Duodenal mucosa (tissue), 2 donors: ENCODE measurements at regions not wholly inside any gene's neighbourhood (a gene's known extent, or its start where the extent isn't known, plus 50 kb on each side); places are given as distances from the start of the nearest gene placed in this dataset.

Source experiments
- H3K27ac ChIP-seq: one replicate; pipeline ENCODE4 v1.7.0; 2013; ENCODE audit warnings: low read depth, low read length
- H3K27me3 ChIP-seq, 2 donors: one replicate each; pipeline ENCODE4 v1.7.0; 2013; ENCODE audit warnings: low read length in 2 of 2, control low read depth in 1 of 2; ENCODE audit not compliant: insufficient read depth in 2 of 2, control insufficient read depth in 1 of 2
- H3K36me3 ChIP-seq, 2 donors: one replicate each; pipeline ENCODE4 v1.7.0; 2013; ENCODE audit warnings: low read length in 2 of 2, control low read depth in 1 of 2; ENCODE audit not compliant: insufficient read depth in 2 of 2, control insufficient read depth in 1 of 2
- H3K4me1 ChIP-seq, 2 donors: one replicate each; pipeline ENCODE4 v1.7.0; 2013; ENCODE audit warnings: low read length in 2 of 2, control low read depth in 1 of 2; ENCODE audit not compliant: insufficient read depth in 2 of 2, control insufficient read depth in 1 of 2
- H3K4me3 ChIP-seq, 2 donors: one replicate each; pipeline ENCODE4 v1.7.0; 2013; ENCODE audit warnings: low read length in 2 of 2, low read depth in 1 of 2
- H3K9ac ChIP-seq, 2 donors: one replicate each; pipeline ENCODE4 v1.7.0; 2013; ENCODE audit warnings: low read length in 2 of 2, low read depth in 1 of 2
- H3K9me3 ChIP-seq, 2 donors: one replicate each; pipeline ENCODE4 v1.7.0; 2013; ENCODE audit warnings: low read length in 2 of 2, control low read depth in 1 of 2; ENCODE audit not compliant: control insufficient read depth in 1 of 2

DNA sequence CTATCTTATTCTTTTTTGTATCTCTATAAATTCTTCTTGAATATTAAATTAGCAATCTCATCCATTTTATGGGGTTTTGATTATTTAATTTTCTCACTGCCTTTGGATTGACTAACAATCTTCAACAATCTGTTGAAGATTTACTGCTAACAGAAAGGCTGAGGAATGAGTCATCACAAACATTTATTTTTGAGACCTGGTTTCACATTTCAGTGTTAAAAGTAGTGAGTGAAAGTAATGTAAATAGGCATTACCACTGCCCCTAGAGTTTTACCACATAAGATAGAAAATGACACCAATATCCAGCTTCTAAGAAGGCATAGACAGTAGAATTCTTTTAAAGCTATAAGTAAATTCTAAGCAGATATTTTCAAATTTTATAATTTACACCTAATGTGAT, 472.8 kb downstream of the OLFM4 start:
- no peak overlapping the region for H3K27ac ChIP-seq
- H3K9me3 ChIP-seq = no peaks in the 10 kb centered on the region
- H3K4me3 ChIP-seq = no peak overlapping the region
- H3K9ac ChIP-seq = no peak overlapping the region
- no peaks in the 10 kb centered on the region for H3K36me3 ChIP-seq
- no peaks in the 10 kb centered on the region for H3K27me3 ChIP-seq
- no peaks in the 10 kb centered on the region for H3K4me1 ChIP-seq

DNA sequence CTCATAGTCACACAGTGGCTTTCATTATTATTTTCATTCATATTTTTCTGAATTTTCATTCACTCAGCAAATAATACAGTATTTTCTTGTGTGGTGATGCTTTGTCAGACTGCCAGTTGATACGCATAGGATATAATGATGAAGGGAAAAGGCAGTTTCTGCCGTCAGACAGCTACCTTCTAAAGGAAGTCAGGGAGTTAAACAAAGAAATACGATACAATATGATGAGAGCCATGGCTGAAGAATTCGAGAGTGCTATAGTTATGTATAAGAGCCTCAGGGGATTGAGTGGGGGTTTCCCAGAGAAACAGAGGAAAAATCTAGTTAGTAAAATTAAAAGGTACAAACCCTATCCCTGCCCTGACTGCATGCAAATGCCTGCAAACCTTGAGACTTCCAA, 479.1 kb downstream of the OLFM4 start:
- Histone ChIP-seq H3K9me3 (no peaks in the 10 kb centered on the region), H3K4me1 (no peaks in the 10 kb centered on the region), H3K27me3 (no peaks in the 10 kb centered on the region), H3K9ac (no peak overlapping the region), H3K27ac (no peak overlapping the region), H3K4me3 (no peak overlapping the region), H3K36me3 (no peaks in the 10 kb centered on the region)

DNA sequence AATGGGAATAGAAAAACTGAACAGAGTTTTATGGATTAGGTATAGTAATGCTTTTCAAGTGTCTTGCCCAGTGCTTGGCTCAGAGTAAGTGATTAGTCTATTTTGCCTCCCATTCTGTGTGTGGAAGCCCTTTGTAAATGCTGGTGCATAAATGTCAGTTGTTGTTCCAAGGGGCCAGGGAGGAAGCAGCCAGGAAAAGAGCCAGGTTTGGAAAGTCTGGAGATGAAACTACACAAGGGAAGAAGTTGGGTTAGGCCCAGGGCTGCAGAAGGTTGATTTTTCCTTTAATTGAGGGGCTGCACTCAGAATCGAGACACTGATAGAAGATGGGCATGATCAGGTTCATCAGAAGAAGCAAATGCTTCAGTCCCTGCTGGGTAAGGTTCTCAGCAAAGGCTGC, 484.0 kb downstream of the OLFM4 start:
- Histone ChIP-seq H3K27ac (no peak overlapping the region), H3K9ac (no peak overlapping the region), H3K4me3 (no peak overlapping the region), H3K9me3 (no peaks in the 10 kb centered on the region), H3K4me1 (no peaks in the 10 kb centered on the region), H3K36me3 (no peaks in the 10 kb centered on the region), H3K27me3 (no peaks in the 10 kb centered on the region)

DNA sequence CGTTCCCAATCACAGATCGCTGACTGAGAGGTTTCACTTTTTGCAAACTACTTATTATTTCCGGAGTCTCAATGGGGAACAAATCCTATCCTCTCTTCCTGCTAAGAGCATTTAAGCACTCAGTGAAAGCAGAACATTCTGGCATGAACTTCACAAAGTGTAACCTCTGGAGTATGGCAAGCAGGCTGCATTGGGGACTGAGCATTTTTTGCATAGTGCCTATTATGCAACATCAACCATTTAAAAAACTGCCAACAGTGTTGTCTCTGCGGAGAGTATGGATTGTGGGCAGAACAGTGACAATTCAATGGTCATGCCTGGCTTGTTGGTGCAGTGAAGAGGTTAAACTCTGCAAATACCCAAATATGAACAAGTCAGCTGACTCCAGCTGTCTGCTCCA, 484.6 kb downstream of the OLFM4 start:
- Histone ChIP-seq H3K4me1 (no peaks in the 10 kb centered on the region), H3K9me3 (no peaks in the 10 kb centered on the region), H3K36me3 (no peaks in the 10 kb centered on the region), H3K27me3 (no peaks in the 10 kb centered on the region), H3K27ac (no peak overlapping the region), H3K9ac (no peak overlapping the region), H3K4me3 (peak overlapping the region in 1 of 2 donors; percentile 17)

DNA sequence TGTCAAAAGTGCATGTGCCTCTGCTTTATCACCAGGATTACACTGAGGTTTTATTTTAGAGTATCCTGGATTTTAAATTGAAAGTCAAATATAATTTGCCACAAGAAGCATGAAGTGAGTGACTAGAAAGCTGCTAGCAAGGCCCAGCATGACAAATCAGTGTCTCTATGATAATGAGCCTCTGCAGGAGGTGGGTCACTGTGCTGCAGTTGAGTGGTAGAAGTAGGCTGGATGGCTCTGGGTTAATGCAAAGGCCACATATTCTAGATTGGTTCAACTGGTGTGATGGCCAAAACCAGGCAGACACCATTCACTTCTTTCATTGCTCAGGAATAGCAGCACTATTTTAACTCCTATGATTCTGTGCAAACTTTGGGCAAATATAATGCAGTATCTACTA, 491.5 kb downstream of the OLFM4 start:
- no peaks in the 10 kb centered on the region for H3K4me1 ChIP-seq
- no peaks in the 10 kb centered on the region for H3K27me3 ChIP-seq
- H3K9me3 ChIP-seq = no peaks in the 10 kb centered on the region
- H3K4me3 ChIP-seq = no peak overlapping the region
- H3K36me3 ChIP-seq = no peaks in the 10 kb centered on the region
- H3K27ac ChIP-seq = no peak overlapping the region
- no peak overlapping the region for H3K9ac ChIP-seq

DNA sequence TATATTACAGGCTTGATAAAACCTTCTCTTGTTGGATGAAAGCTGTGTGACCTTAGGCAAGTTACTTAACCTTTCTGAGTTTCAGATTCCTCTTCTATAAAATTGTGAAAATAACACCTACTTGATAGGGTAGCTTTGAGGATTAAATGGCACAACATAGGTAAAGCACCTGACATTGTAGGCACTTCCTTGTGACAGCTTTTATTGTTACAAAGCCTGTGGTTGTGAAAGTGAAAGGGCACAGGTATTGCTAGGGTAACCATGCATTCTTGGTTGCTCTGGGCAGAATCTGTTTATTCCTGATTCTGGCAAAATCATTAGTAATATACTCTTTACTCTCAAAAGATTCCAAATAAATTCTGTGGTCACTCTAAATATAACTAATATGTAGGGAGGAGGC, 493.4 kb downstream of the OLFM4 start:
- Histone ChIP-seq H3K27ac (no peak overlapping the region), H3K9ac (no peak overlapping the region), H3K36me3 (no peaks in the 10 kb centered on the region), H3K4me3 (no peak overlapping the region), H3K27me3 (no peaks in the 10 kb centered on the region), H3K4me1 (no peaks in the 10 kb centered on the region), H3K9me3 (no peaks in the 10 kb centered on the region)

GRCh38 chr13:53537586-53537985, 509.0 kb downstream of the OLFM4 start:
- Histone ChIP-seq H3K4me1 (no peaks in the 10 kb centered on the region), H3K9me3 (no peaks in the 10 kb centered on the region), H3K27ac (no peak overlapping the region), H3K9ac (no peak overlapping the region), H3K27me3 (no peaks in the 10 kb centered on the region), H3K4me3 (no peak overlapping the region), H3K36me3 (no peaks in the 10 kb centered on the region)

DNA sequence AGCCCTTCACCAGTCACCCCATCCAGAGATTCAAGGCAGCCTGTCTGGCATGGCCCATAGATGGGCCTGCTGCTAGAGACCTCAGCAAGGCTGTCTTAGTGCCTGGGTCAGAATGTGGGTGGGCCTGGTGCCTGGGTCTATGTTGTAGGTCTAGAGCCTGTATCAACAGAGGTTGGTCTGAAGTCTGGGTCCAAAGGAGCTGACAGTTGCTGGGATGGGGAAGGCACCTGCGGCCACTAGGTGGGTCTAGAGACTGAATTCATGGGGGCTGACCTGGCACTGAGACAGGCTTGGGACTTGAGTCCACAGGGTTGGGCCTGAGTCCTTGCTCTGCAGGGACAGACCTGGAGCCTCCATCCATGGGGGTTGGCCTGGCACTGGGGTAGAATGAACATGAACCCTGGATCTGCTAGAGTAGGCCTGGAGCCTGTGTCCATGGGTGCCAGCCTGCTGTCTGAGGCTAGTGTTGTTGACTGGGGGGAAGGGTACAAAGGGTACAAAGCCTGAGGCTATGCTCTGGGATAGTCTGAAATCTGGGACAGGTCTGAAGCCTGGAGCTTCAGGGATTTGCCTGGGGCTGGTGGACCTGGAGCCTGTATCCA, 516.8 kb downstream of the OLFM4 start:
- no peak overlapping the region for H3K4me3 ChIP-seq
- H3K27ac ChIP-seq = no peak overlapping the region
- no peaks in the 10 kb centered on the region for H3K27me3 ChIP-seq
- H3K9ac ChIP-seq = no peak overlapping the region
- no peaks in the 10 kb centered on the region for H3K36me3 ChIP-seq
- no peaks in the 10 kb centered on the region for H3K9me3 ChIP-seq
- H3K4me1 ChIP-seq = no peaks in the 10 kb centered on the region

DNA sequence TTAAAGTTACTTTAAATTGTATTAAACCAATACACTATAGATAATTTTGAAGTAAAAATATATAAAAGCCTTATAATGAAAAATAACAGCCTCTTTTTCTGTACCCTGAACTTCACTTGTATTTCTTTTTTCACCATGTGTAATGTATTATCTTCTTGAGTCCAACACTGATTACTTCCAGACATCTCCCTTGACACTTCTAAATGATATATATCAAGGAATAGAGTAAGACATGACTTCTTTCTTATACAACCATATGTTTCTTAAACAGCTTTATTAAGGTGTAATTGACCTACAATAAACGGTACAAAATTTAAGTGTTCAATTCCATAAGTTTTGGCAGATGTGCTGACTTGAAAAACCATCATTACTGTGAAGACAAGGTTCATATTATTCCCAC, 531.9 kb downstream of the OLFM4 start:
- Histone ChIP-seq H3K9ac (no peak overlapping the region), H3K27me3 (no peaks in the 10 kb centered on the region), H3K4me3 (no peak overlapping the region), H3K27ac (no peak overlapping the region), H3K36me3 (no peaks in the 10 kb centered on the region), H3K9me3 (no peaks in the 10 kb centered on the region), H3K4me1 (no peaks in the 10 kb centered on the region)

GRCh38 chr13:53562419-53562818, 533.8 kb downstream of the OLFM4 start:
- H3K9ac ChIP-seq = no peak overlapping the region
- H3K4me3 ChIP-seq = no peak overlapping the region
- H3K9me3 ChIP-seq = no peaks in the 10 kb centered on the region
- H3K27ac ChIP-seq = no peak overlapping the region
- H3K36me3 ChIP-seq = no peaks in the 10 kb centered on the region
- H3K27me3 ChIP-seq = no peaks in the 10 kb centered on the region
- no peaks in the 10 kb centered on the region for H3K4me1 ChIP-seq

GRCh38 chr13:53568491-53568890, 539.9 kb downstream of the OLFM4 start:
- no peak overlapping the region for H3K27ac ChIP-seq
- no peaks in the 10 kb centered on the region for H3K9me3 ChIP-seq
- H3K9ac ChIP-seq = no peak overlapping the region
- H3K36me3 ChIP-seq = no peaks in the 10 kb centered on the region
- no peaks in the 10 kb centered on the region for H3K27me3 ChIP-seq
- no peak overlapping the region for H3K4me3 ChIP-seq
- H3K4me1 ChIP-seq = no peaks in the 10 kb centered on the region
